ENCODE measurements at regions not wholly inside any gene's neighbourhood (a gene's known extent, or its start where the extent isn't known, plus 50 kb on each side); places are given as distances from the start of the nearest gene placed in this dataset.

- TF ChIP-seq CTCF (conservative IDR thresholded peaks at IDR 0.05 in 1 of 2, IDR thresholded peaks at IDR 0.05 in 1 of 2; ENCODE audit: extremely low read depth in 1 of 2, insufficient read depth in 1 of 2, low read depth in 1 of 2, low read length in 2 of 2) = no peak
- no peak for TF ChIP-seq EZH2 (IDR thresholded peaks at IDR 0.05; ENCODE audit: borderline replicate concordance, low read length)
Observed at GRCh38 chr17:45651145-45651709, 132.9 kb upstream of the CRHR1 start.

Measured in mammary epithelial cell (primary cell).